Caco-2 (cell line): ENCODE measurements at regions not wholly inside any gene's neighbourhood (a gene's known extent, or its start where the extent isn't known, plus 50 kb on each side); places are given as distances from the start of the nearest gene placed in this dataset.

Source experiments
- BruUV-seq: library from RNA; stranded (reverse); fragments of 400-500 nt; replicated peaks from 2 replicates; lab custom pipeline; 2021; lab: Mats Ljungman, UMichigan
- CTCF ChIA-PET: fragments of 300-600 bp; sonication (Branson Sonifier 250); formaldehyde crosslinking; loops from one replicate; lab custom pipeline; 2022; ENCODE audit warnings: antibody characterized with exemption; lab: Charles Lee
- POLR2A ChIA-PET: fragments of 300-600 bp; sonication (Branson Sonifier 250); formaldehyde crosslinking; loops from one replicate; lab custom pipeline; 2022; ENCODE audit warnings: antibody characterized with exemption; lab: Charles Lee
- DNase-seq, 2 experiments: peaks; one replicate each; pipeline versions ENCODE4 v3.0.0 to v3.0.0-alpha.2; 2020 to 2022
- H3K27me3 ChIP-seq: replicated peaks from 2 replicates; pipeline ENCODE4 v1.6.0; 2011; ENCODE audit warnings: low read length; ENCODE audit not compliant: control insufficient read depth, insufficient read depth
- H3K36me3 ChIP-seq: 2 replicates; pipeline ENCODE4 v1.5.1; 2011; ENCODE audit warnings: low read length; ENCODE audit not compliant: control insufficient read depth, insufficient read depth
- H3K4me1 ChIP-seq: fragments of 250-450 bp; sonication (Bioruptor Pico); 2 replicates; pipeline ENCODE4 v1.5.1; 2020; ENCODE audit warnings: mild to moderate bottlenecking
- H3K4me3 ChIP-seq: 2 replicates; pipeline ENCODE4 v1.5.1; 2011; ENCODE audit warnings: low read depth, mild to moderate bottlenecking, control low read depth, low read length
- H3K9me3 ChIP-seq: fragments of 250-450 bp; sonication (Bioruptor Pico); 2 replicates; pipeline ENCODE4 v1.5.1; 2020; ENCODE audit warnings: mild to moderate bottlenecking, moderate library complexity
- H3K27ac Mint-ChIP-seq: one replicate; pipeline ENCODE4 v1.8.0; 2022; ENCODE audit warnings: mixed read lengths; ENCODE audit not compliant: unreplicated experiment
- H3K27me3 Mint-ChIP-seq: one replicate; pipeline ENCODE4 v1.8.0; 2022; ENCODE audit warnings: mixed read lengths; ENCODE audit not compliant: insufficient read depth, unreplicated experiment
- H3K36me3 Mint-ChIP-seq: one replicate; pipeline ENCODE4 v1.8.0; 2022; ENCODE audit warnings: mild to moderate bottlenecking, mixed read lengths; ENCODE audit not compliant: insufficient read depth, unreplicated experiment
- H3K4me1 Mint-ChIP-seq: one replicate; pipeline ENCODE4 v1.8.0; 2022; ENCODE audit warnings: low read depth, mixed read lengths; ENCODE audit not compliant: unreplicated experiment
- H3K4me3 Mint-ChIP-seq: one replicate; pipeline ENCODE4 v1.8.0; 2022; ENCODE audit warnings: mild to moderate bottlenecking, moderate library complexity, mixed read lengths; ENCODE audit not compliant: unreplicated experiment
- H3K9me3 Mint-ChIP-seq: one replicate; pipeline ENCODE4 v1.8.0; 2022; ENCODE audit warnings: mixed read lengths; ENCODE audit not compliant: unreplicated experiment
- CTCF ChIP-seq, 2 experiments: fragments of 200-600 bp in 1 of 2; IDR thresholded peaks; 1 replicate in 1 of 2; 2 replicates in 1 of 2; pipeline versions ENCODE4 v1.5.1 to v1.8.0; 2011 to 2022; ENCODE audit warnings: antibody characterized with exemption in 1 of 2, control low read depth in 1 of 2, inconsistent platforms in 1 of 2, low read depth in 1 of 2, low read length in 1 of 2, mild to moderate bottlenecking in 1 of 2, moderate library complexity in 1 of 2; ENCODE audit not compliant: insufficient read depth in 1 of 2, severe bottlenecking in 1 of 2, unreplicated experiment in 1 of 2
- intact Hi-C: fragments of 100-400 bp; cut with micrococcal nuclease; formaldehyde crosslinking; loops from one replicate; pipeline ENCODE4 v1.10.0; 2022; ENCODE audit not compliant: unreplicated experiment

- H3K4me3 ChIP-seq = no peak overlapping the region
- ChIA-PET POLR2A (no interaction called here), CTCF (no interaction called here)
- no peaks in the 10 kb centered on the region for H3K27me3 ChIP-seq
- H3K4me1 ChIP-seq = no peaks in the 10 kb centered on the region
- intact Hi-C loops = no loop called here
- no peaks in the 10 kb centered on the region for H3K36me3 ChIP-seq
- Mint-ChIP-seq H3K9me3 (peaks cover 23% of the 10 kb centered on the region), H3K4me1 (peaks cover 11% of the 10 kb centered on the region), H3K27ac (no peak overlapping the region), H3K4me3 (no peak overlapping the region), H3K27me3 (no peaks in the 10 kb centered on the region), H3K36me3 (no peaks in the 10 kb centered on the region)
- TF ChIP-seq CTCF (IDR thresholded peaks at IDR 0.05; ENCODE audit: insufficient read depth in 1 of 2, low read depth in 1 of 2, low read length in 1 of 2, severe bottlenecking in 1 of 2, unreplicated experiment in 1 of 2) = no peak
- DNase-seq = no peak
- no TSS peak for BruUV-seq
- peaks cover 7% of the 10 kb centered on the region; the same call in 1 of the 2 replicates for H3K9me3 ChIP-seq
These were observed 153.8 kb upstream of the CTNNB1 start for GRCh38 chr3:41045491-41045890.

GRCh38 chr3:41050144-41050543, 149.2 kb upstream of the CTNNB1 start:
- Mint-ChIP-seq H3K9me3 (peaks cover 23% of the 10 kb centered on the region), H3K27me3 (no peaks in the 10 kb centered on the region), H3K4me1 (peaks cover 11% of the 10 kb centered on the region), H3K4me3 (no peak overlapping the region), H3K36me3 (no peaks in the 10 kb centered on the region), H3K27ac (no peak overlapping the region)
- Histone ChIP-seq H3K27me3 (no peaks in the 10 kb centered on the region), H3K9me3 (peaks cover 7% of the 10 kb centered on the region; the same call in 1 of the 2 replicates), H3K36me3 (no peaks in the 10 kb centered on the region), H3K4me3 (no peak overlapping the region), H3K4me1 (no peaks in the 10 kb centered on the region)
- CTCF ChIA-PET = no interaction called here
- TF ChIP-seq CTCF (IDR thresholded peaks at IDR 0.05; ENCODE audit: insufficient read depth in 1 of 2, low read depth in 1 of 2, low read length in 1 of 2, severe bottlenecking in 1 of 2, unreplicated experiment in 1 of 2) = no peak
- no TSS peak for BruUV-seq
- POLR2A ChIA-PET = no interaction called here
- intact Hi-C loops = no loop called here
- DNase-seq = no peak

GRCh38 chr3:41053220-41053619, 146.1 kb upstream of the CTNNB1 start:
- Histone ChIP-seq H3K36me3 (no peaks in the 10 kb centered on the region), H3K27me3 (no peaks in the 10 kb centered on the region), H3K4me1 (no peaks in the 10 kb centered on the region), H3K4me3 (no peak overlapping the region), H3K9me3 (no peaks in the 10 kb centered on the region)
- intact Hi-C loops = no loop called here
- CTCF ChIA-PET = no interaction called here
- Mint-ChIP-seq H3K4me3 (no peak overlapping the region), H3K4me1 (peaks cover 5% of the 10 kb centered on the region), H3K36me3 (peaks cover 5% of the 10 kb centered on the region), H3K9me3 (peaks cover 14% of the 10 kb centered on the region), H3K27ac (no peak overlapping the region), H3K27me3 (no peaks in the 10 kb centered on the region)
- no peak for DNase-seq
- POLR2A ChIA-PET = no interaction called here
- TF ChIP-seq CTCF (IDR thresholded peaks at IDR 0.05; ENCODE audit: insufficient read depth in 1 of 2, low read depth in 1 of 2, low read length in 1 of 2, severe bottlenecking in 1 of 2, unreplicated experiment in 1 of 2) = no peak
- BruUV-seq = no TSS peak
